ENCODE measurements at regions not wholly inside any gene's neighbourhood (a gene's known extent, or its start where the extent isn't known, plus 50 kb on each side); places are given as distances from the start of the nearest gene placed in this dataset.
"Not testable (repeated sequence)": the region's sequence is repeated elsewhere in the genome, so short reads cannot be mapped to it uniquely, and the experiment has no call there.

GRCh38 chrX:40263014-40263560 is 165.3 kb upstream of the BCOR start:
- no peak for FAIRE-seq
- DNase-seq (ENCODE audit: extremely low spot score, insufficient read length, low read depth) = no peak

GRCh38 chrX:40262157-40263013 is 164.6 kb upstream of the BCOR start:
- no peak for DNase-seq (ENCODE audit: extremely low spot score, insufficient read length, low read depth)
- FAIRE-seq = no peak

DNA sequence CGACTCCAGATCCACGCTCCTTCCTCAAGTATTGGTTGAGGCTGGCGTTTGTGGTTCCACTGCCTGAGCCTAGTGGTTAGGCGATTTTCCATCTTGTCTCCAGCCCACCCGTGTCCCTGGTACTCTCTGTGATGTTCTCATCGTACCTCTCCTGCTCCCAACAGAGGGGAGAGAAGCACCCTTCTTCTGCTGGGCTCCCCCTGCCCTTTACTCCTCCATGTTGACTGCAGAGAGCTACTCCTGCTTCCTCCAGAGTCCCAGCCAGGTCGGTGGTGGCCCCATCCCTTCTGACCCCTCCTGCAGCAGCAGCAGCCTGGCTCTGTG is 164.0 kb upstream of the BCOR start:
- DNase-seq (ENCODE audit: extremely low spot score, insufficient read length, low read depth) = no peak

DNA sequence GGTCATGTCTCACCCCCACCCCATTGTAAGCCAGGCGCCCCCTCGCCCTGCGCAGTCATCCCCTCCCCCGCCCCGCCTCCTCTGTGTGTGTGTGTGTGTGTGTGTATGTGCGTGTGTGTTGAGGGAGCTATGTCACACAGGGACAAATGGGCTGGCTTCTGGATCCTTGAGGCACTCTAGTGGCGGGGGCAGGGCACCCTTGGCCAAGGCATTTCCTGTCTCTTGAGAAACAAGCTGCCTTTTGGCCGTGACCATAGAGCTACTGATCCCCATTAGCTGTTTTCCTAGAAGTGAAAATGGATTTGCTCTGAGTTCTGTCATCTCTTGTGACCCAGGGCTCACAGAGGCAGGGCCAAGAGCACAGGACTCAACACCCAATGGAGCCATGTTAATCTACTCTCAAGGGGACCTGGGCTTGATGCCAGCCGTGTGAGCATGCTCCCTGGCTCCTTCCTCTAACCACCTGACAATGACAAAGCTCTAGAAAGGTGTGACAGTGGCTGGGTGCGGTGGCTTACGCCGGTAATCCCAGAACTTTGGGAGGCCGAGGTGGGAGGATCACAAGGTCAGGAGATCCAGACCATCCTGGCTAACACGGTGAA is 162.5 kb upstream of the BCOR start:
- no peak for FAIRE-seq
- DNase-seq (ENCODE audit: extremely low spot score, insufficient read length, low read depth) = no peak

More for the DNA sequence above, 164.0 kb upstream of the BCOR start:
- no peak for FAIRE-seq

DNA sequence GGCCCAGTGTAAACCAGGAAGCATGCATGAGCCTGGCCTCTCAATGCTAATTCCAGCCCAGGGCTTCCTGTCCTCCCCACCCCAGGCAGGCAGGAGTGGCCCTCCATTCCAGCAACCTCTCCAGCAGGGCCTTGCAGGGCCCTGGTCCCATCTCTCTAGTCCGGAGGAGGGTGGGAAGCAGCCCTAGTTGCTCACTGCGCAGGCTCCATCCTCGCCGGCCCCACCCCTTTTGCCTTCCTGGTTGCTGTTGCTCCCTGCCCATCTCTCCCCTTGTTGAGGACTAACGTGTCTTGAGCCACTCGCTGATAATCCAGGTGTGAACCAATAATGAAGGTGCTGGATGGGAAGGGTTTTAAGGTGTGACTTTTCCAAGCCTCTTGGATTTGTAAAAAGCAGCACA is 161.2 kb upstream of the BCOR start:
- DNase-seq (ENCODE audit: extremely low spot score, insufficient read length, low read depth) = no peak
- no peak for FAIRE-seq

GRCh38 chrX:40253771-40254170 is 156.0 kb upstream of the BCOR start:
- DNase-seq (ENCODE audit: extremely low spot score, insufficient read length, low read depth) (no peak), FAIRE-seq (no peak)

DNA sequence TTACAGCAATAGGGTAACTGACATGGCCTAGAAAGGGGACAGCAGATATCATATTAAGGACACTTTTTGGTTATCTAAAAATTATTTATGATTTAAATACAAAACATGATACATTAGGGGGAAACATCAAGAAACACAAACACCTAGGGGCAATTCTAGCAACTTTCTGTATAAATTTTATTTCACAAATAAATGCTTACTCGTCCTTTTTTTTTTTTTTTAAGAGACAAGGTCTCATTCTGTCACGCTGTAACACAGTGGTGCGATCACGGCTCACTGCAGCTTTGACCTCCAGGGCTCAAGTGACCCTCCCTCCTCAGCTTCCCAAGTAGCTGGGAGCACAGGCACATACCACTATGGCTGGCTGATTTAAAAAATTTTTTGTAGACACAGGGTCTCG is 151.8 kb upstream of the BCOR start:
- peak; percentile 26 for FAIRE-seq
- DNase-seq (ENCODE audit: extremely low spot score, insufficient read length, low read depth) = no peak

- no peak for DNase-seq (ENCODE audit: extremely low spot score, insufficient read length, low read depth)
- FAIRE-seq = no peak
These were observed 151.1 kb upstream of the BCOR start for GRCh38 chrX:40248822-40249221.

- FAIRE-seq = no peak
- no peak for DNase-seq (ENCODE audit: extremely low spot score, insufficient read length, low read depth)
These were observed 150.3 kb upstream of the BCOR start for GRCh38 chrX:40247848-40248622.

DNA sequence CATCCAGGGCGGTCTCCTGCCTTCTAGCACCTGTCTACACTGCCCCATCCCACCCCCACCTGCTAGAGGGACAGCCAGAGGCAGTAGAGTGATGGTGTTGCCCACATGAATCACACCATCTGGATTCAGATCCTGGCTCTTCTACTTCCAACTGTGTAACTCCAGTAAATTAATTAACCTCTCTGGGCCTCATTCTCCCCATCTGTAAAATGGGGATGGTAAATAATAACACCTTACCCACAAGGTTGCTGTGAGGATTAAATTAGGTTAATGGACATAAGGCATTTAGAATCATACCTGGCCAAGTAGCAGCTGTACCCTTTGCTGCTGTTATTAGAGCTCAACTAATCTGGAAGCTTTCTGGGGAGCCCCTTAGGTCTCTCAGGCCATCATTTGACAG is 149.6 kb upstream of the BCOR start:
- FAIRE-seq (no peak), DNase-seq (ENCODE audit: extremely low spot score, insufficient read length, low read depth) (no peak)

- no peak for DNase-seq (ENCODE audit: extremely low spot score, insufficient read length, low read depth)
- FAIRE-seq = no peak
These were observed 147.8 kb upstream of the BCOR start for GRCh38 chrX:40245488-40246071.

DNA sequence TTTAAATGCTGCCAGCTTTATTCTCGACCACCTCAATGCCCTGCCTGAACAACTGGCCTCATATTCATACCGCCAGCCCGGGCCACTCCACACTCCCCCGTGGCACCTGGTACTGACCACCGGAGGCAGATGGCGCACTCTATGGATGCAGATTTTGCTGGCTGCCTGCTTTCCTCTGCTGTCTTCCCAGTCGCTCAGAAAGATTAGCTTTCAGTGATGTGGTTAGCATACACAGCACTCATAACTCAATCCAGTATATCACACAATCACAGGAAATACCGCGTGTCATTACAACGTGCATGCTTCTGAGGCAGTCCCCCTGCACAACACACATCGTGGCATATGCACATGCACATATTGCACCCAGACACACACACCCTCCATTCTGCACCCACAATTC is 147.2 kb upstream of the BCOR start:
- no peak for FAIRE-seq

DNA sequence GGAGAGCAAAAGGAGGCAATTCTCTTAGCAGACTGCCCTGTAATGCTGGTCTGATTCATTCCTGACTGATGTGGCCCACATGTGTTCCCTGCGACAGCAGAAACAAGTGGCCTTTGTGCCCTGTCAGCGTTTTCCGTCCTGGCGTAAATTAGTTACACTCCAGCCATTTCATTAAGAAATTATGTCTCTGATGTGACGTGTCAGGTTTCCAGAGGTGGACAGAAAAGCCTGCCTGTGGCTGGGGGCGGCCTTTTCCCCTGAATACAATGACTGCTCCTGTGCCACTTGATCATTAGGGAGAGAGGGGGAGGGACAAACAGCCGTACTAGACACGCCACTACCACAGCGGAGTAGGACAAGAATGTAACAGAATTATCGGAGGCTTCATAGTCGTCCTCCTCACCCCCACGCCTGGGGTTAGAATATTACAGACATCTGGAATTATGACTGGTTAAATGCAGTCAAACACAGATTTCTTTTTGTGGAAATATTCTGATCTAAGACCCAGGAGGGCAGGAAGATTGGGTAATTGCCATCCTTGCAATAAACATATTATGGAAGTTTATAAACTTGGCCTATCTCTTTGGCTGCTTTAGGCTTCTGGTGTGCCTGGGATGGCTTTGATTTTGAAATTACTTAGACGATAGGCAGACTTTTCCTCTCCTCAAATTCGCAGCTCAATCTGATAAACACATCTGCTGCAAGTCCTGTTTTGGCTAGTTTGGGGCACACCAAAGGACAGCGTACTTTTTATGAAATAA is 146.2 kb upstream of the BCOR start:
- DNase-seq (ENCODE audit: extremely low spot score, insufficient read length, low read depth) (no peak), FAIRE-seq (no peak)

More for the DNA sequence above, 147.2 kb upstream of the BCOR start:
- no peak for DNase-seq (ENCODE audit: extremely low spot score, insufficient read length, low read depth)

DNA sequence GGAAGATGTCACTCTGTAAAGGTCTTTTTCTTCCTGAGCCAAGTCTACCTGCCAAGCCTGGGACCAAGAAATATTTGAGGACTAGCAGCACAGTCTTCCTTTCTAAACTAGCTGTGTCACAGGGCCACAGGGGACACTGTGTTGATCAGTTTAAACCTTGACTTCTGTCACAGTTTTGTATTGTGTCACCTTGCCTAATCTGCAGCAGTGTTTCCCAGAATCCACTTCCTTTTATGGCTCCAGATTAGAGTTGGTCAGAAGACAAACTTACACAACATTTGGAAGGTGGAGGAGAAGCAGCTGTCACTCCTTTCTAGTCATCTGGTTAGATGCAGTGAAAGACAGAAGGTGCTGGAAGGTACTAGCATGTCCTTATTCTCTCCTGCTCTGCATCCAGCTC is 143.1 kb upstream of the BCOR start:
- FAIRE-seq = no peak
- DNase-seq (ENCODE audit: extremely low spot score, insufficient read length, low read depth) = no peak

DNA sequence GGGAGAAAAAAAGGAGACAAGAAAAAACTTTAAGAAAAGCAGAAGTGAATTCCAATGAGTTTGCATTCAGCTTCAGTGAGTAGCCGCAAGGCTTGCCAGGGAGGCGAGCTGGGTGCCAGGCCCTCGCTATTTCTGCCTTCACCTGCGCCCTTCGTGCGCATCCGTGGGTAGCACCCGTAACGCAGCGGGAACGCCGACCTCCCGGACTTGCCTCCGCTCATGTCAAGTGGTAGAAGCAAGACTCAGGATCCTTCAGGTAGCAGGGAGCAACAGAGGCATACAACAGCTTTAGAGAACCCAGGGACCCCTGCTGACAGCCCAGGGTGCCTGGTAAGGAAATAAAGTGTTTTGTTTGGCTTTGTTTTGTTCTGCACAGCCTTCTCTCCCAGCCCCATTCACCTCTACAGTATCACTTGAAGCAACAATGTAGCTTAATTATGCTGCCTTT is 140.0 kb upstream of the BCOR start:
- FAIRE-seq (peak; percentile 53), DNase-seq (ENCODE audit: extremely low spot score, insufficient read length, low read depth) (no peak)

DNA sequence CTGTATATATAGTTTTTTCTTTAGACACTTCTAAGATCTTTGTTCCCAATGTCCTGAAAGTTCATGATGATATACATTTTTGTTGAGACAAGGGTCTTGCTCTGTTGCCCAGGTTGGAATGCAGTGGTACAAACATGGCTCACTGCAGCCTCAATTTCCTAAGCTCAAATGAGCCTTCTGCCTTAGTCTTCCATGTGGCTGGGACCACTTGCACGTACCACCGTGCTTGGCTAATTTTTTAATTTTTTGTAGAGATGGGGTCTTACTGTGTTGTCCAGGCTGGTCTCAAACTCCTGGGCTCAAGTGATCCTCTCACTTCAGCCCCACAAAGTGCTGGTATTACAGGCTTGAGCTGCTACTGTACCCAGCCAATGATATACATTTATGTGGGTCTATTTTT is 132.9 kb upstream of the BCOR start:
- DNase-seq (ENCODE audit: extremely low spot score, insufficient read length, low read depth) = no peak
- no peak for FAIRE-seq

DNA sequence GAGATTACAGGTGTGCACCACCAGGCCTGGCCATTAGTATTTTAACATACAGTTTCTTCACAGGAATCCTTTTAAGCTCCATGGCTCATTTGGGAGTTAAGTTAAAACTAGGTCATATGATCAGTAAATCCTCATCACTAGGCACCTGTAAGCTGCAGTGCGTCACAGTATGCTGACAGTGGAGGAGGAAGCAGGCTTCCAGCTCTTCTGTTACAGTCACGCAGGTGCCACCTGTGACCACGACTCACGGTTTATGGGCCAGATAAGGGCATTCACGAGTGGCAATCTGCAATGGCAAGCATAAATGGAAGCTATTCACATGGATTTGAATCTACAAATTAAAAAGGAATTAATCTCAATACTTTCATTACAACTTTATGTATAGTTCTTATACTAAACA is 129.4 kb upstream of the BCOR start:
- FAIRE-seq = no peak
- no peak for DNase-seq (ENCODE audit: extremely low spot score, insufficient read length, low read depth)

DNA sequence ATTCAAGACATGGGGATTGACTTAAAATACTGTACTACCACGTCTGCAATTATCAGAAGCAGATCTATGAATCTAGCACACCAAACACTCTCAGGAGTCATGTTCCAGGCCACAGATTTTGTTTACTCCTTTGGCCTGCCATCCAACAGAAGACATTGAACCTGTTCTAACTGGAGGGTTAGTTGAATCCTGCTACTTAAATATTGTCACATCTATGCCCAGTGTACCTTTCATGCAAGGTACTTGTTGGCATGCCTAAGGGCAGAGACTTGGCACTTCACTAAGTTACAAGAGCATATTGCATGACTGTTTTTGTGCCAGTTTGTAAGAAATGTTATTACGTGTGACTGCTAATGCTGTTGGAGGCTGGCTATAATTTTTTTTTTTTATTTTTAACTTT is 126.9 kb upstream of the BCOR start:
- FAIRE-seq = no peak
- DNase-seq (ENCODE audit: extremely low spot score, insufficient read length, low read depth) = no peak

DNA sequence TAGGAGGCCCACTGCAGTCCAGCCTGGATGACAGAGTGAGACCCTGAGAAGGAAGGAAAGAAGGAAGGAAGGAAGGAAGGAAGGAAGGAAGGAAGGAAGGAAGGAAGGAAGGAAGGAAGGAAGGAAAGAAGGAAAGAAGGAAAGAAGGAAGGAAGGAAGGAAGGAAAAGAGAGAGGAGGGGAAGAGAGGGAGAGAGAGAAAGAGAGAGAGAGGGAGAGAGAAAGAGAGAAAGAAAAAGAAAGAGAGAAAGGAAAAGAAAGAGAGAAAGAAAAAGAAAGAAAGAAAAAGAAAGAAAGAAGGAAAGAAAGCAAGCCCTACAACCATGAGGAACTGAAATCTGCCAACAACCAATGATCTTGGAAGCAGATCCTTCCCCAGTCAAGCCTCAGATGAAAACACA is 124.9 kb upstream of the BCOR start:
- not testable (repeated sequence) for FAIRE-seq; DNase-seq (ENCODE audit: extremely low spot score, insufficient read length, low read depth)

GRCh38 chrX:40213092-40213491 is 115.3 kb upstream of the BCOR start:
- DNase-seq (ENCODE audit: extremely low spot score, insufficient read length, low read depth) = no peak
- FAIRE-seq = no peak
